ENCODE measurements at regions not wholly inside any gene's neighbourhood (a gene's known extent, or its start where the extent isn't known, plus 50 kb on each side); places are given as distances from the start of the nearest gene placed in this dataset.

GRCh38 chr20:11315525-11315924, 602.2 kb upstream of the BTBD3 start (continued):
- no peak for TF ChIP-seq ZNF462 (CRISPR knock-in tag; IDR thresholded peaks at IDR 0.05)
- TF ChIP-seq EZH2 (IDR thresholded peaks at IDR 0.05; ENCODE audit: low read depth, unreplicated experiment) = no peak
- no peak for TF ChIP-seq POLR2AphosphoS5 (IDR thresholded peaks at IDR 0.05; ENCODE audit: low read depth)
- TF ChIP-seq JUNB (IDR thresholded peaks at IDR 0.05; ENCODE audit: unreplicated experiment) = no peak
- TF ChIP-seq ETS1 (IDR thresholded peaks at IDR 0.05) = no peak
- no peak for TF ChIP-seq NANOG (IDR thresholded peaks at IDR 0.05; ENCODE audit: borderline replicate concordance)
- TF ChIP-seq CTCF (conservative IDR thresholded peaks at IDR 0.05; ENCODE audit: low read depth in 2 of 2) = no peak
- TF ChIP-seq STAT1 (IDR thresholded peaks at IDR 0.05; ENCODE audit: unreplicated experiment) = no peak
- no peak for TF ChIP-seq REST (IDR thresholded peaks at IDR 0.05; ENCODE audit: unreplicated experiment)

Data from GM23338 (cell line).